GM12892 (cell line): ENCODE measurements at regions not wholly inside any gene's neighbourhood (a gene's known extent, or its start where the extent isn't known, plus 50 kb on each side); places are given as distances from the start of the nearest gene placed in this dataset.

Source experiments
- POLR2A ChIP-seq: IDR thresholded peaks from 2 replicates; pipeline ENCODE4 v1.6.1; 2011; ENCODE audit warnings: low read depth, low read length, control low read depth
- POLR2AphosphoS5 ChIP-seq: IDR thresholded peaks from 2 replicates; pipeline ENCODE4 v1.6.1; 2011; ENCODE audit warnings: low read depth, low read length, control low read depth

- TF ChIP-seq POLR2A (no peak), POLR2AphosphoS5 (no peak)
These were observed 269.7 kb upstream of the DCC start for GRCh38 chr18:52070291-52070756.
